Loucy (cell line): ENCODE measurements at regions not wholly inside any gene's neighbourhood (a gene's known extent, or its start where the extent isn't known, plus 50 kb on each side); places are given as distances from the start of the nearest gene placed in this dataset.

Experiments
- H2AFZ ChIP-seq: fragments of 200-600 bp; sonication (generic); 2 replicates; pipeline ENCODE4 v1.6.0; 2016; ENCODE audit warnings: antibody characterized with exemption, mild to moderate bottlenecking, low read length, moderate library complexity
- H3F3A ChIP-seq: fragments of 200-600 bp; 2 replicates; pipeline ENCODE4 v1.6.0; 2016; ENCODE audit warnings: antibody characterized with exemption, low read depth, mild to moderate bottlenecking
- H3K27me3 ChIP-seq: fragments of 200-600 bp; sonication (generic); 2 replicates; pipeline ENCODE4 v1.6.1; 2014; ENCODE audit warnings: low read length, mild to moderate bottlenecking; ENCODE audit not compliant: insufficient read depth, poor library complexity, severe bottlenecking
- H3K36me3 ChIP-seq: fragments of 200-600 bp; sonication (generic); 2 replicates; pipeline ENCODE4 v1.6.1; 2016; ENCODE audit warnings: low read length; ENCODE audit not compliant: insufficient read depth
- H3K4me1 ChIP-seq: fragments of 200-600 bp; sonication (generic); 2 replicates; pipeline ENCODE4 v1.5.1; 2014; ENCODE audit warnings: low read length, mild to moderate bottlenecking; ENCODE audit not compliant: insufficient read depth, poor library complexity, severe bottlenecking
- H3K4me2 ChIP-seq: fragments of 200-600 bp; sonication (generic); 2 replicates; pipeline ENCODE4 v1.6.0; 2014; ENCODE audit warnings: antibody characterized with exemption, low read length, low read depth, mild to moderate bottlenecking; ENCODE audit not compliant: poor library complexity, severe bottlenecking
- H3K4me3 ChIP-seq: fragments of 200-600 bp; sonication (generic); 2 replicates; pipeline ENCODE4 v1.5.1; 2014; ENCODE audit warnings: low read length, mild to moderate bottlenecking, mixed read lengths; ENCODE audit not compliant: poor library complexity, severe bottlenecking
- H3K79me2 ChIP-seq: fragments of 200-600 bp; sonication (generic); 2 replicates; pipeline ENCODE4 v1.6.1; 2014; ENCODE audit warnings: low read length; ENCODE audit not compliant: insufficient read depth
- H3K9ac ChIP-seq: fragments of 200-600 bp; sonication (generic); 2 replicates; pipeline ENCODE4 v1.6.0; 2014; ENCODE audit warnings: mild to moderate bottlenecking, low read depth, low read length, moderate library complexity; ENCODE audit not compliant: poor library complexity, severe bottlenecking
- H3K9me2 ChIP-seq: fragments of 200-600 bp; sonication (generic); replicated peaks from 2 replicates; pipeline ENCODE4 v1.6.1; 2016; ENCODE audit warnings: low read depth, low read length, mixed read lengths
- H3K9me3 ChIP-seq: fragments of 200-600 bp; sonication (generic); 2 replicates; pipeline ENCODE4 v1.6.1; 2014; ENCODE audit warnings: mild to moderate bottlenecking, antibody characterized with exemption, low read length, low read depth; ENCODE audit not compliant: insufficient read depth
- H4K20me1 ChIP-seq: fragments of 200-600 bp; sonication (generic); 2 replicates; pipeline ENCODE4 v1.6.0; 2014; ENCODE audit warnings: antibody characterized with exemption, low read length, mild to moderate bottlenecking; ENCODE audit not compliant: insufficient read depth, poor library complexity, severe bottlenecking
- EZH2phosphoT487 ChIP-seq: fragments of 200-600 bp; IDR thresholded peaks from 2 replicates; pipeline ENCODE4 v1.6.1; 2018; ENCODE audit warnings: antibody characterized with exemption, mild to moderate bottlenecking, moderate library complexity, borderline replicate concordance
- TF ChIP-seq, protein P1 (sequence below): fragments of 200-600 bp; sonication (generic); conservative IDR thresholded peaks from 2 replicates; pipeline ENCODE4 v1.5.1; 2014; ENCODE audit warnings: mild to moderate bottlenecking, antibody characterized with exemption, low read length

DNA sequence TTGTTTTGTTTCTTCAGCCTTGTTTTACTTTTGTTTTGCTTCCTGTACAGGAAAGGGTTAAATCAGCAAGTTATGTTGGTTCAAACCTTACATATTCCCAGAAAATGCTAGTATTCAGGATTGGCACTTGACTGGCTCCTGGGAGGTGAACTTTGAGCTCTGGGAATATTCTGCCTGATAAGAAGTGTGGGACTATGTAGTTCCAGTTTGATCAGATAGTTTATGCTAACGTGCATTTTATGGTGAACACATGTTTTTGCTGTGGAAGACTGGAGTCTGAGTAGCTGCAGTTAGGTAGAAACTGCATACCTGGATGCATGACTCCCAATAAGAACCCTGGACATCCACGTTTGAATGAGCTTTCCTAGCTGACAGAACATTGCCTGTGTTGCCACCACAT is 603.1 kb upstream of the HS6ST1 start:
- Histone ChIP-seq H3K9me3 (0 out of 2 replicates have a peak, but pooled peaks cover 1% of the 10 kb centered on the region), H3K4me1 (no peaks in the 10 kb centered on the region), H3K79me2 (no peaks in the 10 kb centered on the region), H3K4me3 (no peak overlapping the region), H4K20me1 (no peaks in the 10 kb centered on the region), H3F3A (no peaks in the 10 kb centered on the region), H3K9ac (no peak overlapping the region), H3K9me2 (no peaks in the 10 kb centered on the region), H2AFZ (no peak overlapping the region), H3K4me2 (no peak overlapping the region), H3K27me3 (no peaks in the 10 kb centered on the region), H3K36me3 (no peaks in the 10 kb centered on the region)
- TF ChIP-seq EZH2phosphoT487 = no peak
- TF ChIP-seq, protein P1, sequence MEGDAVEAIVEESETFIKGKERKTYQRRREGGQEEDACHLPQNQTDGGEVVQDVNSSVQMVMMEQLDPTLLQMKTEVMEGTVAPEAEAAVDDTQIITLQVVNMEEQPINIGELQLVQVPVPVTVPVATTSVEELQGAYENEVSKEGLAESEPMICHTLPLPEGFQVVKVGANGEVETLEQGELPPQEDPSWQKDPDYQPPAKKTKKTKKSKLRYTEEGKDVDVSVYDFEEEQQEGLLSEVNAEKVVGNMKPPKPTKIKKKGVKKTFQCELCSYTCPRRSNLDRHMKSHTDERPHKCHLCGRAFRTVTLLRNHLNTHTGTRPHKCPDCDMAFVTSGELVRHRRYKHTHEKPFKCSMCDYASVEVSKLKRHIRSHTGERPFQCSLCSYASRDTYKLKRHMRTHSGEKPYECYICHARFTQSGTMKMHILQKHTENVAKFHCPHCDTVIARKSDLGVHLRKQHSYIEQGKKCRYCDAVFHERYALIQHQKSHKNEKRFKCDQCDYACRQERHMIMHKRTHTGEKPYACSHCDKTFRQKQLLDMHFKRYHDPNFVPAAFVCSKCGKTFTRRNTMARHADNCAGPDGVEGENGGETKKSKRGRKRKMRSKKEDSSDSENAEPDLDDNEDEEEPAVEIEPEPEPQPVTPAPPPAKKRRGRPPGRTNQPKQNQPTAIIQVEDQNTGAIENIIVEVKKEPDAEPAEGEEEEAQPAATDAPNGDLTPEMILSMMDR = no peak

DNA sequence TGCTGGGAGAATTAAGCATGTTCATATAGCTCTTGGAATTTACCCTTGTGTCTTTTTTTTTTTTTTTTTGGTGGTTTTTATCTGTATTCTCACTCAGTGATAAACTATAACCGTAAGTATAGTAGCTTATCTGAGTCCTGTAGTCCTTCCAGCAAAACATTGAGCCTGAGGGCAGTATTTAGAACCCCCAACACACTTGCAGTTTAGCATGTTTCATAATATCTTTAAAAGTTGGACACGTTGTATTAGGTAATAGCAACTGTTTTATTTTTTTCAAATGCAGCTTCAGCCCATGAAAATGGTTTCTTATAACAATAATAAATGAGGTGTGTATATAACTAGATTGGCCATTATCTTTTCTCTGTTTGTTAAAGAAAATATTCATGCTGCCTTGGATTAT is 603.5 kb upstream of the HS6ST1 start:
- TF ChIP-seq, protein P1 = no peak
- no peak for TF ChIP-seq EZH2phosphoT487
- Histone ChIP-seq H3K9ac (no peak overlapping the region), H3K9me2 (no peaks in the 10 kb centered on the region), H3K4me3 (no peak overlapping the region), H3K27me3 (no peaks in the 10 kb centered on the region), H3K79me2 (no peaks in the 10 kb centered on the region), H3K36me3 (no peaks in the 10 kb centered on the region), H4K20me1 (no peaks in the 10 kb centered on the region), H3K4me2 (no peak overlapping the region), H2AFZ (no peak overlapping the region), H3K9me3 (peaks cover 2% of the 10 kb centered on the region; the same call in 1 of the 2 replicates), H3K4me1 (no peaks in the 10 kb centered on the region), H3F3A (no peaks in the 10 kb centered on the region)

DNA sequence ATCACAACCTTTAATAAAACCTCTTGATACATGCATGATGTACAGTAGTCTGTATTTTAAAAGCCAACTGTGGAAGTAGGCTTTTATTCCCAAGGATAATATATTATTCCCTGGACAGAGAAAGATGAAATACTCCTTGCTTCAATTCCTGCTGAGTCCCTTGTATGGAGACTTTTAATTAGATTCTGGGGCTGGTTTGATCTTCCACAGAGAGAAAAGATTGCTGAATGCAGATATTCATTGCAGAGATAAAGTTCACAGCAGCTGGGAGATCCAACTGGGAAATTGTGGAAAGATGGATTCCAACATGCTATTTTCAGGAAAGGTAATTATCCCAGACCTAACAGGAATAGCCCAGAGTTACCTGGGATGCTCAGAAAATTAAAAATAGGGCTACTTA is 607.0 kb upstream of the HS6ST1 start:
- Histone ChIP-seq H3K4me3 (no peak overlapping the region), H3K4me2 (no peak overlapping the region), H3K9me3 (peaks cover 4% of the 10 kb centered on the region; the same call in 1 of the 2 replicates), H3K27me3 (no peaks in the 10 kb centered on the region), H3K4me1 (no peaks in the 10 kb centered on the region), H3K9ac (no peak overlapping the region), H2AFZ (no peak overlapping the region), H4K20me1 (no peaks in the 10 kb centered on the region), H3K9me2 (no peaks in the 10 kb centered on the region), H3K79me2 (no peaks in the 10 kb centered on the region), H3K36me3 (no peaks in the 10 kb centered on the region), H3F3A (no peaks in the 10 kb centered on the region)
- TF ChIP-seq, protein P1 = no peak
- TF ChIP-seq EZH2phosphoT487 = no peak
